ENCODE measurements at regions not wholly inside any gene's neighbourhood (a gene's known extent, or its start where the extent isn't known, plus 50 kb on each side); places are given as distances from the start of the nearest gene placed in this dataset.

DNA sequence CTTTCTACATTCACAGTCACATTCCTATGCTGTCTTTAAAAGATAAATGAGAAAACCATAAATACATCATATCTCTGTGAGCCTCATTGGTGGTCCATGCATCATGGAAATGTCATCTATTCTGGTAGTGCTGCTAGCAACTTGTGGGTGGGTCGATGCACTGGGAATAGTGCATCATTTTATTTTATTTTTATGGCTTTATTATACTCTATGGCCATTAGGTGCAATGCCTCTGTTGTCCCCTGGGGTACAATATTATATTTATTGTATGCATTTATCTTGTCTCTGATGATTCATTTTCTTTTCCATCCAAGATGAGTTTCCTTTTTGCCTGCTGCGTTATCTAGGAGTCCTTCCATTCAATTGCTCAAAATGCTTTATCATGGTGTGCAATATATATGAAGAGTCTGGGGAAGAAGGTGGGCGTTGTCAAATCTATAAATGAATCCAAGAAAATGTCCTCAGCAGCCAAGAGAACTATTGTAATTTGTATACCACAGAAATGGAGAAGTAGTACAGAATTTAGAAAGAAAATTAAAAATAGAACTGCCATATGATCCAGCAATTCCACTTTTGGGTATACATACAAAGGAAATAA, 324.0 kb downstream of the KCNJ2 start:
- TF ChIP-seq, protein P1, sequence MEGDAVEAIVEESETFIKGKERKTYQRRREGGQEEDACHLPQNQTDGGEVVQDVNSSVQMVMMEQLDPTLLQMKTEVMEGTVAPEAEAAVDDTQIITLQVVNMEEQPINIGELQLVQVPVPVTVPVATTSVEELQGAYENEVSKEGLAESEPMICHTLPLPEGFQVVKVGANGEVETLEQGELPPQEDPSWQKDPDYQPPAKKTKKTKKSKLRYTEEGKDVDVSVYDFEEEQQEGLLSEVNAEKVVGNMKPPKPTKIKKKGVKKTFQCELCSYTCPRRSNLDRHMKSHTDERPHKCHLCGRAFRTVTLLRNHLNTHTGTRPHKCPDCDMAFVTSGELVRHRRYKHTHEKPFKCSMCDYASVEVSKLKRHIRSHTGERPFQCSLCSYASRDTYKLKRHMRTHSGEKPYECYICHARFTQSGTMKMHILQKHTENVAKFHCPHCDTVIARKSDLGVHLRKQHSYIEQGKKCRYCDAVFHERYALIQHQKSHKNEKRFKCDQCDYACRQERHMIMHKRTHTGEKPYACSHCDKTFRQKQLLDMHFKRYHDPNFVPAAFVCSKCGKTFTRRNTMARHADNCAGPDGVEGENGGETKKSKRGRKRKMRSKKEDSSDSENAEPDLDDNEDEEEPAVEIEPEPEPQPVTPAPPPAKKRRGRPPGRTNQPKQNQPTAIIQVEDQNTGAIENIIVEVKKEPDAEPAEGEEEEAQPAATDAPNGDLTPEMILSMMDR (IDR thresholded peaks at IDR 0.05; ENCODE audit: control extremely low read depth in 1 of 3, insufficient read depth in 1 of 3, low read depth in 1 of 3, low read length in 3 of 3): no peak
- TF ChIP-seq GABPA (IDR thresholded peaks at IDR 0.05; ENCODE audit: borderline replicate concordance, insufficient read depth, low read length): no peak
- TF ChIP-seq EZH2 (IDR thresholded peaks at IDR 0.05; ENCODE audit: low read depth, low read length, severe bottlenecking): no peak
- TF ChIP-seq POLR2A (IDR thresholded peaks at IDR 0.05; ENCODE audit: control extremely low read depth in 1 of 2, low read depth in 2 of 2, low read length in 2 of 2): no peak
- TF ChIP-seq POLR2AphosphoS5 (IDR thresholded peaks at IDR 0.05; ENCODE audit: low read depth, low read length): no peak
- TF ChIP-seq, protein P2, sequence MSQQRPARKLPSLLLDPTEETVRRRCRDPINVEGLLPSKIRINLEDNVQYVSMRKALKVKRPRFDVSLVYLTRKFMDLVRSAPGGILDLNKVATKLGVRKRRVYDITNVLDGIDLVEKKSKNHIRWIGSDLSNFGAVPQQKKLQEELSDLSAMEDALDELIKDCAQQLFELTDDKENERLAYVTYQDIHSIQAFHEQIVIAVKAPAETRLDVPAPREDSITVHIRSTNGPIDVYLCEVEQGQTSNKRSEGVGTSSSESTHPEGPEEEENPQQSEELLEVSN (IDR thresholded peaks at IDR 0.05): no peak
- TF ChIP-seq TAF7 (optimal IDR thresholded peaks at IDR 0.05; ENCODE audit: borderline replicate concordance, low read depth, low read length): no peak
- no peak for TF ChIP-seq JUND (IDR thresholded peaks at IDR 0.05; ENCODE audit: low read length)
